Tongue (tissue), 1 donor: ENCODE measurements at regions not wholly inside any gene's neighbourhood (a gene's known extent, or its start where the extent isn't known, plus 50 kb on each side); places are given as distances from the start of the nearest gene placed in this dataset.
"Not testable (repeated sequence)": the region's sequence is repeated elsewhere in the genome, so short reads cannot be mapped to it uniquely, and the experiment has no call there.

ENCODE experiments used
- DNase-seq: peaks from one replicate; pipeline ENCODE4 v3.0.0-alpha.2; 2015

- peak; percentile 48 for DNase-seq
Observed at GRCh38 chr3:82002491-82002890, 241.0 kb upstream of the GBE1 start.

DNA sequence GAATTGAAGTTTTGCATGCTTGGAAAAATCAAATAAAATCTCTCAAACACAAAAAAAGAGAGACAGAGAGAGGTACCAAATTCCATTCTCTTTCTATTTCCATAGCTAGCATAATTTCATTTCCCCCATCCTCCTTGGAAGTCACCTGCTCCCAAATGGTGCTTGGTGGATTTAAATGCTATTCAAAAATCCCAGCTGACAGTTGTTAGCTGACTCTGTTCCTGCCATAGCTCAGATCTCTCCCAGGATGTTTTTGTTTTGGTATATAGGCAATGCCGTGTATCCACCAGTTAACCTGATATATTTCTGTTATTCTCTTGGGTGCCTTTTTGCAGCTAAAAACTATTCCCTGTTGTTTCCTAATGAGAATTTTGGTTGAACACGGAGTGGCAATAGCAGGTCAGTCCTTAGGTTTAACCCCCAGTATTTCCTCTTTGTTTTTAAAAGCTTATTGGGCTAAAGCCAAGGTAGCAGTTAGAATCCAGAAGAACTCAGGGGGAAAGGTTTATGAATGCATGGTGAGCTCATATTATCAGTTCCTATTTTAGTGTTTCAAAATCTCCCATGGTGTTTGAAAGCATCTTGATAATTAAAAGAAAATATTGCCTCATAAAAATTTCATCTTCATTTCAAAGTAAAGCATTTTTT, 240.0 kb upstream of the GBE1 start:
- DNase-seq: peak; percentile 40

DNA sequence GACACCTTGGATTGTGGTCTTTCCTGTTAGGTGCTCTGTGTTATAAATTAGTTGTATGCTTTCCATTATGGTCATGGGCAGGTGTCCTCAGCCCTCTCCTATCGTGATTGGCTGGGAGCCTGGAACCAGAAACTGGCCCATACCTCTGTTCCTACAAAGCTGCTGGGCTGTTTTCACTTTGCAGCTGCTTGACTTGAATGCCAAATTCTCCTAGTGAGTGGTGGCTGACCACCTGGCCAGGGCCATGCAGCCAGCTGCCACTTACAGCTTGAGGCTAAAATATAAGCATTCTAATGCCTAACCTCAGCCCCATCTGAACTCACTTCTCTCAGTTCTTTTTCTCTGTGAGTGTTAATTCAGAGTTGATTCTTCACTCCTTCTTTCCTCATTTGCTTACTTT, 239.3 kb upstream of the GBE1 start:
- DNase-seq: peak; percentile 93

DNA sequence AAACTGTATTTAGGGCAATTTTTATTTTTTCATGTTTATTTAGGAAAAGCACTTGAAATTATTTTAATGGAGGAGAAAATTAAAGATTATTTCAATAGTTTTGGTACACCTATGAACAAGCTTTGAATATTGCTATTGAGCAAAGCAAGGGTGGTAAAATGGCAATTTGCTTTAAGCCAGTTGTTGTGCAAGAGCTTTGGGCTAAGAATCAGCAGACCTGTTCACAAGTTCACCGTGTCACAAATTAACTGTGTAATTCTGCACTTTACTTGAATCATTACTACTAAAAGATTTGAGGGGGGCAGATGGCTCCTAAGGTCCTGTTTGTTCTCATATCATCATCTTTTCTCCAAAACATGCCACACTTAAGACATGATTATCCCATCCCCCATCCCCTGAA, 238.9 kb upstream of the GBE1 start:
- DNase-seq: no peak

- no peak for DNase-seq
Observed at GRCh38 chr3:81998907-81999306, 237.5 kb upstream of the GBE1 start.

GRCh38 chr3:81998139-81998755, 236.8 kb upstream of the GBE1 start:
- peak; percentile 90 for DNase-seq

- DNase-seq: peak; percentile 53
Observed at GRCh38 chr3:81997390-81997789, 235.9 kb upstream of the GBE1 start.

- DNase-seq: no peak
Observed at GRCh38 chr3:81995329-81995728, 233.9 kb upstream of the GBE1 start.

- no peak for DNase-seq
Observed at GRCh38 chr3:81989758-81990157, 228.3 kb upstream of the GBE1 start.

GRCh38 chr3:81989274-81989673, 227.8 kb upstream of the GBE1 start:
- no peak for DNase-seq

GRCh38 chr3:81987412-81987811, 226.0 kb upstream of the GBE1 start:
- DNase-seq: not testable (repeated sequence)

DNA sequence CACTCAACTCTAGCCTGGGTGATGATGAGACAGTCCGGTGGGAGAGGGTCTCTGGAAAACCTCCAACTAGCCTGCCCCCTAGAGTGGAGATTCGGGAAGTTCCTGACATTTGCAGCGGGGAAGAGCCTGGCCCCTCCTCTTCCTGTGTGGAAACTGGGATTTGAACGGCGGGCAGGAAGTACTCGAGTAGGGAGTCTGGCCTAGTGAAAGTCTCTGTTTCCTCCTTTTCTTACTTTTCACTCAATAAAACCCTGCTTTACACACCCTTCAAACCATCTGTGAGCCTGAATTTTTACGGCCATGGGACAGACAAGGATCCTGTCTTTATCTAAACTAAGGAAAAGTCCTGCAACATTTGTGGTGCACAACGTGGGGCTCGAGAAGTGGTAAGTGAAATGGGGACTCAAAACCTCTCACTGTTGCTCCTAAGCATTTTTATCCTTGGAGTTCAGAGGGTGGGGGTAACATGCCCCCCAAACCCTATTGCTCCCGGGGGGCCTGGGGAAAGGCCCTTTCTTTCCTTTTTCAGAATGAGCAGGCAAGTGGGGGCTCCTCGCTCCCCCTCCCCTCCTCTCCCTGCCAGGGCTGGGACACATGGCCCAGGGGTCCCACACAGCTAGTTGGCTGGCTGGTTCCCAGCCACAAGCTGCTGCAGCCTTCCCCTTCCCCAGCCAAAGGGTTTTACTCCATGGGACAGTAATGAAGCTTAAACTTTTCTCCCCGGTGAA, 224.7 kb upstream of the GBE1 start:
- DNase-seq: no peak

DNA sequence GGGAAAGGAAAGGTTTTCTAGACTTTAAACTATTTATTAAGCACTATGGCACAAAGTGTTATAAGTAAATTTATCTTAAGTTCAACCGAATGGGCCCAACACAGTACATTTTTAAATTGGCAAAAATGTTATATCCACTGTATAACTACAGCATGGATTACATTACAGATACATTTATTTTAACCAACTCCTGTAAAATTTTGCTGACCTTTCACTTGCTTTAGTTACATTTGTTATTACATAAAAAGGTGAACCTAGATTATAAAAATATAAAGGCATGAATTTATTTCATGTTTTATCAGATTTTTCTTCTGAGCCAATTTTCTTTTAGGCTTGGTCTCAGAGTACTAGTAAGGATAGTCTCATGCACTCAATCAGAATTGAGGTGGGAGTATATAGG, 221.9 kb upstream of the GBE1 start:
- no peak for DNase-seq

- no peak for DNase-seq
Observed at GRCh38 chr3:81980596-81981494, 219.4 kb upstream of the GBE1 start.

DNA sequence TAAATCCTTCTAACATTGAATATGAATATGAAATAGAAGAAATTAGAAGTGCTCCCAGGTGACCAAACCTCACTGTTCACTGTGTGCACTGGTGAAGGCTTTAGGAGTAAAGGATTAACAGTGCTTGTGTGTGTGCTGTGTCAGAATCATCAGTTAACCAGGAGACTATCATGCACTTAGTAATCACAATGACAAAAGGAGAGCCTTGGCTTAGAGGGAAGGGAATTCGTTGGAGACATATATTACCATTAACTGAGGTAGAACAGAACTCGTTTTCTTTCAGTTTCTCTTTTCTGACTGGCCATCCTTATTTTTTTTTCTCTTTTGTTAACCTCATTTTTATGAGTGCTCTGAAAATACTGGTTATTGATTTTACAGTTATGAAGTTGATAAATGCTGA, 213.3 kb upstream of the GBE1 start:
- DNase-seq: no peak

- DNase-seq: no peak
Observed at GRCh38 chr3:81968658-81969057, 207.2 kb upstream of the GBE1 start.

DNA sequence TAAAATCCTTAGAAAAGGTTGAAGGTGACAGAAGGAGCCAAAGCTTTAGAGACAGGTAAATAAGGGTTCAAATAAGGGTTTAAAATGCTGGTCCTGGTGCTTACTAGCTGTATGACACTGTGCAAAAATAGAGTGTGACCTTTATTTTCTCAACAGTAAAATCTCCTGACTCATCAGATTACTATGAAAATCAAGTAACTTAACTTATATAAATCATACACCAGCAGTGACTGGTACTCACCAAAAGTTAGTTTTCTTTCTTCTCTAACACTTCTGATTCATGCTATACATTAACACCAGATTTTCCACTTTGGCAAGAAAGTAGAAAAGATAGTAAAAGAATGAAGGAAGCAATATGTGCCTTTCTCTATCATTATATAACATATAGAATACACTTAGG, 205.9 kb upstream of the GBE1 start:
- no peak for DNase-seq

GRCh38 chr3:81965696-81966095, 204.3 kb upstream of the GBE1 start:
- DNase-seq: peak; percentile 16

GRCh38 chr3:81962396-81962795, 201.0 kb upstream of the GBE1 start:
- DNase-seq: no peak

DNA sequence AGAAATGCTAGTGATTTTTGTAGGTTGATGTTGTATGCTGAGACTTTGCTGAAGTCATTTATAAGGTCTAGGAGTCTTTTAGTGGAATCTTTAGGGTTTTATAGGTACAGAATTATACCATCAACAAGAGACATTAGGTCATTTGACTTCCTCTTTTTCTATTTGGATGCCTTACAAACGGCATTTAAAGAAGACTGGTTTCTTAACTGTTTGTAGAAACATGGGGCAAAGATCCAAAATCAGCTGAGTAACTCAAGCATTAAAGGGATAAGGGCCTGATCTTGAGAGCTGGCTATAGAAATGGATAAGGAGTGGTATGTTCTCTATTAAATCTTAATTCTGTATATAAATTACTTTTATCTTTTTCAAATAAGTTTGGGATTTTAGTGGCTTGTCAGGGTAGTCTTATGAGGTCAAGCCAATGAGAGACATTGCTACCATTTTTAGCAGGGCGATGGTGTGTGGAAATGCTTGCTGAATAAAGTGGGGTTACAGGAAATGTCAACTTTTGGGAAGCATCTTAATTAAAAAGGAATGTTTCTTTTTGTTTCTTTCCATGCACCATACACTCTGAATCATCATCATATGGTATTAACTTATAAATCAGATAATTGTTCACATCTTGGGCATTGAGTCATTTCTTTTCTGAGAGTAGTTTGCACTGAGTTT, 197.7 kb upstream of the GBE1 start:
- no peak for DNase-seq

GRCh38 chr3:81955878-81956277, 194.4 kb upstream of the GBE1 start:
- peak; percentile 85 for DNase-seq

DNA sequence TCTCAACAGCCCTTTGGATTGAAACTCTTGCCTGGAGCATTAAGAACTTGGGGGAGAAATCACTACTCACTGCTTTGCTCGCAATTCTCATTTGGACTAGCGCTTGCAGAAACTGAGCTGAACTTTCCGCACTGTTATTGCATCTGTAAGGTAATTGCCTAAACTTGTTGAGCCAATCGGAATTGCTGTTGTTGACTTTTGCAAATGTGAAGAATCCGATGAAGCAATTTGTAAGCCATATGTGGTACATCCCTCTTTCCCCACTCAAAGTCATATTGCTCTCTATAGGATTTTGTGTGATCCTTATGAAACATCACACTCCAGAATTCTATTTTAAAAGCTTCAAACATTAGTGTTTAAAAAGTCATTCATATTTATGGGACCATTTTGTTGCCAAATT, 191.7 kb upstream of the GBE1 start:
- no peak for DNase-seq
